HG03439 (cell line): ENCODE measurements at regions not wholly inside any gene's neighbourhood (a gene's known extent, or its start where the extent isn't known, plus 50 kb on each side); places are given as distances from the start of the nearest gene placed in this dataset.
"Not testable (repeated sequence)": the region's sequence is repeated elsewhere in the genome, so short reads cannot be mapped to it uniquely, and the experiment has no call there.

Source experiments
- ATAC-seq: cut with Tn5 transposase; IDR thresholded peaks from one replicate; pipeline ENCODE4 v1.9.1; 2021; ENCODE audit warnings: mild to moderate bottlenecking, moderate library complexity; ENCODE audit not compliant: unreplicated experiment

- no peak for ATAC-seq
These were observed 892.1 kb downstream of the TLE1 start for GRCh38 chr9:80797101-80797829.

GRCh38 chr9:80796632-80797031 is 892.7 kb downstream of the TLE1 start:
- ATAC-seq = no peak

- no peak for ATAC-seq
These were observed 895.1 kb downstream of the TLE1 start for GRCh38 chr9:80794197-80794596.

- no peak for ATAC-seq
These were observed 895.6 kb downstream of the TLE1 start for GRCh38 chr9:80793706-80794105.

GRCh38 chr9:80792726-80793125 is 896.6 kb downstream of the TLE1 start:
- ATAC-seq = no peak

GRCh38 chr9:80791836-80792235 is 897.5 kb downstream of the TLE1 start:
- no peak for ATAC-seq

- ATAC-seq = no peak
These were observed 898.6 kb downstream of the TLE1 start for GRCh38 chr9:80790764-80791163.

GRCh38 chr9:80789831-80790230 is 899.5 kb downstream of the TLE1 start:
- ATAC-seq = no peak

- no peak for ATAC-seq
These were observed 901.7 kb downstream of the TLE1 start for GRCh38 chr9:80787636-80788035.

GRCh38 chr9:80784647-80785046 is 904.7 kb downstream of the TLE1 start:
- ATAC-seq = no peak

GRCh38 chr9:80775971-80776370 is 913.4 kb downstream of the TLE1 start:
- ATAC-seq = no peak

- no peak for ATAC-seq
These were observed 913.8 kb downstream of the TLE1 start for GRCh38 chr9:80775530-80775929.

GRCh38 chr9:80771555-80772347 is 917.6 kb downstream of the TLE1 start:
- no peak for ATAC-seq

GRCh38 chr9:80763536-80763935 is 925.8 kb downstream of the TLE1 start:
- ATAC-seq = no peak

- no peak for ATAC-seq
These were observed 933.8 kb downstream of the TLE1 start for GRCh38 chr9:80755586-80755985.

GRCh38 chr9:80747056-80747455 is 942.3 kb downstream of the TLE1 start:
- ATAC-seq = not testable (repeated sequence)

GRCh38 chr9:80732506-80732905 is 956.8 kb downstream of the TLE1 start:
- ATAC-seq = no peak

- no peak for ATAC-seq
These were observed 968.8 kb downstream of the TLE1 start for GRCh38 chr9:80720579-80720978.

- ATAC-seq = no peak
These were observed 982.2 kb downstream of the TLE1 start for GRCh38 chr9:80707120-80707519.

- no peak for ATAC-seq
These were observed 988.3 kb downstream of the TLE1 start for GRCh38 chr9:80701061-80701460.

GRCh38 chr9:80699511-80699998 is 989.8 kb downstream of the TLE1 start:
- no peak for ATAC-seq

GRCh38 chr9:80698725-80699410 is 990.5 kb downstream of the TLE1 start:
- no peak for ATAC-seq
